ENCODE measurements at regions not wholly inside any gene's neighbourhood (a gene's known extent, or its start where the extent isn't known, plus 50 kb on each side); places are given as distances from the start of the nearest gene placed in this dataset.
A peak's percentile ranks its signal among the peaks of the same experiment; 100 is the strongest.
"Not testable (repeated sequence)": the region's sequence is repeated elsewhere in the genome, so short reads cannot be mapped to it uniquely, and the experiment has no call there.

DNA sequence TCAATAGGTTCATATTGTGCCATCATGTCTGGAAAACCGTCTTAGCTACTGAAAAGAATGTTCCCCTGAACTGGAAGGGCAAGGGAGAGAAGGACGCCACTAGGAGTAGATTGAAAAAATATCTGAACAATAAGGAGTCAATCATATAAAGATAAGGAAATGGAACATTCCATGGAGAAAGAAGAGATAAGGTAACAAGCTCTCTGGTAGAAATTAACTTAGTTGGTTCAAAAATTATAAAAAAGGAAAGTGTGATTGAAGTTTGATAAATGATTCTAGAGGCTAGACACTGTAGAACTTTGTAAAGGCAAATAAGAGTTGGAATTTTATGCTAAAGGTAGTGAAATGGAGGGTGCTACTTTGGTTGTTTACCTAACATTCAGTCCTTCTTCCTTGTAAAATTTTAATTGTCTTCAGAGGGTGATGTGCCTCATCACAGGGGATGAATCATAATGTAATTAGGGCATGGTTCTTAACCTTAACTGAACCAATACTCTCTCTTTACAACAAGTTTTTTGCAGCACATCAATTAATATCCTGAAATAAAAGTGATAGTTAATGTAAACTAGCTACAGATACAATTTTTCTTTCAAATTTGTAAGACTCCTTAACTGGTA lies 135.5 kb downstream of the GPX5 start:
- TF ChIP-seq CTCF (IDR thresholded peaks at IDR 0.05; ENCODE audit: insufficient read depth, low read length) = no peak
- no peak for DNase-seq (ENCODE audit: low read depth)
- H3K4me3 ChIP-seq (ENCODE audit: low read depth, low read length) = no peak overlapping the region

DNA sequence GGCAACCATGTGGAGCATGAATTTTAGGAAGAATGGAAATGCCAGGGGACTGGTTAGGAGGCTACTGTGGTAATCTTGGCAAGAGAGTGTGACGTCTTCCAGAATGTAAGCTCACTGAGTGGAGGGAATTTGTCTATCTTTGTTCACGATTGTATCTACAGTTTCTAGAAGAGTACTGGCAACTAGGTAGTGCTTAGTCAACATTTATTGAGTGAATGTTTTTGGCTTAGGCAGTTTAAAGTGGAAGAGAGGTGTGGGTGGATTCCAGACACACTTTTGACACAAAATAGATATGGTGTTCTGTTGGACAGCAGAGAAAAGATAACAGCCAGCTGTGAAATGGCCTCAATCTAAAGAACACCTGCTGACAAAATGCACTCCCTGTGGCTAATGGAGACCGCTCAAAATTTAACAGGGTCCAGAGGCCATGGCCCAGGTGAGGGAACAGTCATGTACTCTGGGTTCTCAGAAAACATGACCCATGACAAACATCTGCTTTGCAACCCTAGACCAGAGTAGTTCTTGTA lies 139.3 kb downstream of the GPX5 start:
- no peak overlapping the region for H3K4me3 ChIP-seq (ENCODE audit: low read depth, low read length)
- TF ChIP-seq CTCF (IDR thresholded peaks at IDR 0.05; ENCODE audit: insufficient read depth, low read length) = no peak

GRCh38 chr6:28673417-28673786 lies 147.7 kb downstream of the GPX5 start:
- H3K4me3 ChIP-seq (ENCODE audit: low read depth, low read length) = no peak overlapping the region
- no peak for DNase-seq (ENCODE audit: low read depth)
- TF ChIP-seq CTCF (IDR thresholded peaks at IDR 0.05; ENCODE audit: insufficient read depth, low read length) = no peak

More for the DNA sequence above, 139.3 kb downstream of the GPX5 start:
- no peak for DNase-seq (ENCODE audit: low read depth)

GRCh38 chr6:28673787-28674671 lies 148.3 kb downstream of the GPX5 start:
- no peak for TF ChIP-seq CTCF (IDR thresholded peaks at IDR 0.05; ENCODE audit: insufficient read depth, low read length)
- peak; percentile 72 for DNase-seq (ENCODE audit: low read depth)

GRCh38 chr6:28675600-28675999 lies 149.9 kb downstream of the GPX5 start:
- no peak for TF ChIP-seq CTCF (IDR thresholded peaks at IDR 0.05; ENCODE audit: insufficient read depth, low read length)
- H3K4me3 ChIP-seq (ENCODE audit: low read depth, low read length) = no peak overlapping the region
- DNase-seq (ENCODE audit: low read depth) = no peak

More at GRCh38 chr6:28673787-28674671, 148.3 kb downstream of the GPX5 start:
- peak overlapping the region; percentile 60 for H3K4me3 ChIP-seq (ENCODE audit: low read depth, low read length)

- no peak for TF ChIP-seq CTCF (IDR thresholded peaks at IDR 0.05; ENCODE audit: insufficient read depth, low read length)
- no peak for DNase-seq (ENCODE audit: low read depth)
- H3K4me3 ChIP-seq (ENCODE audit: low read depth, low read length) = no peak overlapping the region
Observed at GRCh38 chr6:28682542-28682941, 156.9 kb downstream of the GPX5 start.

DNA sequence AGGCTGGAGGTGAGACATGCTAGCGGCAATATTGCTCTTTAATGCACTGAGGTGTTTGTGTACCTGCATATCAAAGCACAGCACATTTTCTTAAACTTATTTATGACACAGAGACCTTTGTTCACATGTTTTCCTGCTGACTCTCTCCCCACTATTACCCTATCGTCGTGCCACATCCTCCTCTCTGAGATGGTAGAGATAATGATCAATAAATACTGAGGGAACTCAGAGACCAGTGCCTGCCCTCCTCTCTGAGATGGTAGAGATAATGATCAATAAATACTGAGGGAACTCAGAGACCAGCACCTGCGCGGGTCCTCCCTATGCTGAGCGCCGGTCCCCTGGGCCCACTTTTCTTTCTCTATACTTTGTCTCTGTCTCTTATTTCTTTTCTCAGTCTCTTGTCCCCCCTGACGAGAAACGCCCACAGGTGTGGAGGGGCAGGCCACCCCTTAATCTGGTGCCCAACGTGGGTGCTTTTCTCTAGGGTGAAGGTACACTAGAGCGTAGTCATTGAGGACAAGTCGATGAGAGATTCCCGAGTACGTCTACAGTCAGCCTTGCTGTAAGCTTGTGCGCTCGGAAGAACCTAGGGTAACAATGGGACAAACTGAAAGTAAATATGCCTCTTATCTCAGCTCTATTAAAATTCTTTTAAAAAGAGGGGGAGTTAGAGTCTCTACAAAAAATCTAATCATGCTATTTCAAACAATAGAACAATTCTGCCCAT lies 157.4 kb downstream of the GPX5 start:
- not testable (repeated sequence) for DNase-seq (ENCODE audit: low read depth); H3K4me3 ChIP-seq (ENCODE audit: low read depth, low read length)
